GM18873 (cell line): ENCODE measurements at regions not wholly inside any gene's neighbourhood (a gene's known extent, or its start where the extent isn't known, plus 50 kb on each side); places are given as distances from the start of the nearest gene placed in this dataset.
"Not testable (repeated sequence)": the region's sequence is repeated elsewhere in the genome, so short reads cannot be mapped to it uniquely, and the experiment has no call there.

Source experiments
- ATAC-seq: cut with Tn5 transposase; IDR thresholded peaks from one replicate; pipeline ENCODE4 v1.9.1; 2021; ENCODE audit warnings: mild to moderate bottlenecking, moderate library complexity, moderate number of reproducible peaks; ENCODE audit not compliant: unreplicated experiment, low FRiP score

- ATAC-seq: no peak
These were observed 129.6 kb upstream of the TNRC6C start for GRCh38 chr17:77828749-77829539.

DNA sequence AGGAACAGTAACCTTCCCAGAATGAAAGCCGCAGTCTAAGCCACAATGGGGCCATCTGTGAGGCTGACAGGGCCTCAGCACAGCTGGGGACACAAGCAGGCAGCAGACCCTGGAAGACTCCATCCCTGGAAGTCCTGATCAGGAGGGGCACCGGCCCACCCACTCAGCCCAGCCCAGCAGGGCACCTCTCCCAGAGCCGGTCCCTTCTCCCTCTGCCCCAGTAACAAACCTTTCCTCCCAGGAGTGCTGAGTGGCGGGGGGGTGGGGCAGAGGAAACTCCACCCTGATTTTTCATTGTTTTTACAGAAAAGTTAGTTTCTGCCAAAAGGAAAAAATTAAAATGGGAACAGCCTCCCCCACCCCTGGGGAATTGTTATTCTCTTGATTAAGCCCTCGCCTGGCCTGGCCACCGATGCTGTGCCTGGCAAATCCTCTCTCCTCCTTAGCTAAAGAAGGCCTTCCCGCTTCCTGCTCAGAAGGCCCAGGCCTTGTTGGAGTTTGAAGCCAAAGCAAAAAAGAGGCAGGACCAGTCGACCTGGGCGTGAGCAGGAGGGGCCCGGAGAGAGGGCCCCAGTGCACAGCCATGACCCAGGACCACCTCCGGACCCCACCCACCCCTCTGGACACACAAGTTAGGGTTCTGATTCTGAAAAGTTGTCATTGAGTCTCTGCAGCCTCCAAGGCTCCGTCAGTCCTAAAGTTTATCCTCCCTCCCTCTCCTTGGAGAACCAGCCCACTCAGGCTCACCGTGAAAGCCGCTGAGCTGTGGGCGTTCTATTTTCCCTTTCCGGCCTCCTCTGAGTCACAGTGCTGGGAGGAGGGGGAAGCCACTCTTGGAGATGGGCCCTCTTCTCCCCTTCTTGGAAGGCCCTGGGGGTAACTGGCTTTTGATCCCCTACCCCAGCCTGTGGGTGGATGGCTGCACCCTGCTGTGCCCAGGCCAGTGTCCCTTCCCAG lies 128.4 kb upstream of the TNRC6C start:
- no peak for ATAC-seq

- no peak for ATAC-seq
These were observed 127.6 kb upstream of the TNRC6C start for GRCh38 chr17:77830816-77831473.

- no peak for ATAC-seq
These were observed 126.9 kb upstream of the TNRC6C start for GRCh38 chr17:77831474-77832179.

DNA sequence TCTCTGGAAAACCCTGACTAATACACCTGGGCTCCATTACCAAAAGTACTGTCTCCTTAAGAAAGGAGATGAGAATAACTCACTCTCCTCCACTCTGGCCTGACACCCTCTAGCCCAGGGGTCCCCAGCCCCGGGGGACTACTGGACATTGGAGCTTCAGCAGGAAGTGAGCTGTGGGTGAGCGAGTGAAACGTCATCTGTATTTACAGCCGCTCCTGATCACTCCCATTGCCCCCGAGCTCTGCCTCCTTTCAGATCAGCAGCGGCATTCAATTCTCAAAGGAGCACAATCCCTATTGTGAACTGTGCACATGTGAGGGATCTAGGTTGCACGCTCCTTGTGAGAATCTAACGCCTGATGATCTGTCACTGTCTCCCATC lies 126.3 kb upstream of the TNRC6C start:
- ATAC-seq: no peak

DNA sequence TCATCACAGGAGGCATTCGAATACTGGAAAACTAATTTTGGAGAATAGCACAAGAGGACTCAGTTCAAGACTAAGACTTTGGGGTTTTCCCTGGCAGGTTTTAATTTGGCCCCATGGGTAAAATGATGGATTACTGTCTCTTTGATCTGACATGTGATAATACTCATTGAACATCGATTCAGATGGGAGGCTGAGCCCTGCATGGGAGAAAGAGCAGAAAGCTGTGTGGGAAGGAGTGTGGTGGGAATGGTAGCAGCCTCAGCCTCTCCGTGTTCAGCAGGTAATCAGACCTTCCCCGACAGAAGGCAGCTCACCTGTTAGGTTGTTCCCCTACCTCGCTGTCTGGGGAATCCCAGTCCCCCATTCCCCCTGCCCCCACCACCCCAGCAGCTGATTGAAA lies 124.7 kb upstream of the TNRC6C start:
- ATAC-seq: no peak

GRCh38 chr17:77834170-77835115 lies 124.1 kb upstream of the TNRC6C start:
- ATAC-seq: no peak

GRCh38 chr17:77836557-77837041 lies 121.9 kb upstream of the TNRC6C start:
- no peak for ATAC-seq

GRCh38 chr17:77837072-77837471 lies 121.4 kb upstream of the TNRC6C start:
- not testable (repeated sequence) for ATAC-seq

DNA sequence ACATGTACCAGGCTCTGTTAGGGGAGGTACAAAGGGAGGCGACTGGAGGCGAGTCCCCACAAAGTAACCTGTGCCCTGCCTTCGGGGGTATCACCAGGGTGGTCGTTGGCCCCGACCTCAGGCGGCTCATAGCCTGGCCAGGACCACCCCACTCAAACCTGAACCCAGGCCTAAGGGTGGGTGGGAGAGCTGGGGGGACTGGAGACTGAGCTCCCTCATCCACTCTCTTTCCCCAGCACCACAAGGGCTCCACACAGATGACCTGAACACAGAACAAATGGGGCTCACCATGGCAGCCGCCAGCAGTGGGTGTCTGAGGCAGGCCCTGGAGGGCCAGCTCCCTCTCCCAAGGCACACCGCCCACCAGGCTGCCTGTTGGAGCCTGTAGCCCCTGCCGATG lies 120.6 kb upstream of the TNRC6C start:
- ATAC-seq: no peak

DNA sequence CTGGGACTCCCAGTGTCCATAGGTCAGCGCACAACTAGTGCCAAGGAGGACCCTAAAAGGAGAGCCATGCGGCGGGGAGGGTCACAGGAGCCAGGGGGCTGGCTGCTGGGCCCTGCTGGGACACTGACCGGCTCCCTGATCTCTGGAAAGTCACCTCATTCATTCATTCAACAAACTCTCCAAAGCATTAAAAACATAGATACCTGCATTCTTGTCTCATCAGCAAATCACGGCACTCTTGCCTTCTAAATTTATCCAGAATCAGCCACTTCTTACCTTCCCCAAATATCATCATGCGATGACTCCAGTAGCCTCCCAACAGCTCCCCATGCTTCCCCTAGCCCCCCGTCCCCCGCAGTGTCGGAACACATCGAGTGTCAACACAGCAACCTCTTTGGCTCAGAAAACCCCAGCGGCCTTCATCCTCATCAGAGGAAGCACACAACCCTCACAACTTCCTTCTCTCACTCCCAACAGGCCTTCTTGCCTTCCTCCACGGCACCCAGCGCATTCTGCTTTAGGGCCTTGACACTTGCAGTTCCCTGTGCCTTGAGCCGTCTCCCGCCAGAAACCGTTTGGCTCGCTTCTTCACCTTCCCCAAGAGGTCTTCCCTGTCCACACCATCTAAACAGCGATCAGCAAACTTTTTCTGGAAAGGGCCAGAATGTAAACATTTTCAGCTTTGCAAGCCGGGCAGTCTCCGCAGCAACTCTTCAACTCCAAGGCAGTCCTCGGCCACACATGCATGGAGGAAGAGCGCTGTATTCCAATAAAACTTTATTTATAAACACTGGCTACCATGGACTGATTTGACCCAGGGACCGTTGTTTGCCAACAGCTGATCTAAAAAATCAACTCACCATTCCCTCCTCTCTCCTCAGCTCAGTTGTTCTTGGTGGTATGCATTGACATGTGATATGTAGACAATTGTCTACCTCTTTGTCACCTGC lies 119.5 kb upstream of the TNRC6C start:
- no peak for ATAC-seq

DNA sequence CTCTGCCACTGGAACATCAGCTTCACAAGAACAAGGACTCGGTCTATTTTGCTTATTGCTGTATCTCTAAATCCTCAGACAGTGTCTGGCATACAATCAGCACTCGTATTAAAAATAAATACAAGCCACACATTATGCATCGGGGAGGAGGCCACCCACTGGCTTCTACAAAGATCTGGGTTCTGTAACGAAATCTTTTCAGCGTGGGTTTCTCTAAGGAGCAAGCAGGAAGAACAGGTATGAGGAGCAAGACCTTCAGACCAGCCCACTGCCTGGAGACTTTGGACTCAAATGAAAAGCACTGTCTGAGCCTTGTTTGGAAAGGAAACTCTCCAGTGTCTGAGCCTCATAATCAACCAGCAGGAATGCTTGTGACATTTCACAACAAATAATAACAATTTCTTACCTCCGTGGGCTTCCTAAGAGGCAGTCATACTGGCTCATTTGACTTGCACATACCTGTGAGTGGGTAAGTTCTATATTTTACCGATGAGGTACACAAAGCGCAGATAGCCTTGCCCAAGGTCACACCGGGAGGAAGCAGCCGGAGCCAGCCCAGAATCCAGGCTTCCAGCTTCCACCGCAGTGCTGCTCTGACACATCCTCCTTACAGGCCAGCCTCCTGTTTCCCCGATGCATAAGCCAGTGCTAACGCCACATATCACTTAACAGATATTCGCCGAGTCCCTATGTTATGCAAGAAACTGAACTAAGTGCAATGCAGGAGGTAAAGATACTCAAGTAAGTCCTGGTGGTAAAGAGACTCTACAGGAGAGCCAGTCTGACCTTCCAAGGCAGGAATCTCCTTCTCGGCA lies 118.6 kb upstream of the TNRC6C start:
- no peak for ATAC-seq

- no peak for ATAC-seq
These were observed 117.9 kb upstream of the TNRC6C start for GRCh38 chr17:77840513-77841165.

- ATAC-seq: no peak
These were observed 116.6 kb upstream of the TNRC6C start for GRCh38 chr17:77841742-77842527.

GRCh38 chr17:77842528-77843147 lies 115.9 kb upstream of the TNRC6C start:
- ATAC-seq: no peak
